ENCODE measurements at regions not wholly inside any gene's neighbourhood (a gene's known extent, or its start where the extent isn't known, plus 50 kb on each side); places are given as distances from the start of the nearest gene placed in this dataset.

DNA sequence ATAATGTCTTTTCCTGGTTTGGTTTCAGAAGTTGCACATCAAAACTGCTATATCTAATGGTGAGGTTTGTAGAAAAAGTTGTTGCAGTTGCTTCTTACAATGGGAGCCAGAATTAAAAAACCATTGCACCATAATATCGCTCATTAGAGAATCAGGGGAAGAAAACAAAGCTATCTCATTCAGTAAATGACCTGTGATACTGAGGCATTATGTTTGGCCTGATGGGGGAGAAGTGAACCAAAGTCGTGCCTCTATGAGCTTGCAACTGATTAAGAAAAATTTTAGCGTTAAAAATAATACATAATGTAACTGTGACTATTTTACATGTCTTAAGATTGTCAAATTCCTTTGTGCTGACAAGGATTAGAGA, 60.2 kb upstream of the ARHGEF26 start:
- TF ChIP-seq POLR2A (IDR thresholded peaks at IDR 0.05; ENCODE audit: low read length) (no peak), GATA1 (IDR thresholded peaks at IDR 0.05; ENCODE audit: low read depth, low read length) (no peak)
